Retinal pigment epithelial cell (primary cell): ENCODE measurements at regions not wholly inside any gene's neighbourhood (a gene's known extent, or its start where the extent isn't known, plus 50 kb on each side); places are given as distances from the start of the nearest gene placed in this dataset.

Experiments
- DNase-seq: peaks from one replicate; pipeline ENCODE4 v3.0.0-alpha.2; 2010; ENCODE audit warnings: low read depth
- H3K4me3 ChIP-seq: 2 replicates; pipeline ENCODE4 v1.5.1; 2011; ENCODE audit warnings: mild to moderate bottlenecking, low read length, control low read depth, moderate library complexity
- CTCF ChIP-seq: conservative IDR thresholded peaks from 2 replicates; pipeline ENCODE4 v1.5.1; 2011; ENCODE audit warnings: low read depth, low read length, control low read depth, inconsistent platforms

- no peak for TF ChIP-seq CTCF
- no peak overlapping the region for H3K4me3 ChIP-seq
- DNase-seq, result no peak
These were observed 448.6 kb upstream of the RASGRP1 start for GRCh38 chr15:39013262-39013661.

- no peak overlapping the region for H3K4me3 ChIP-seq
- TF ChIP-seq CTCF, result no peak
These were observed 450.1 kb upstream of the RASGRP1 start for GRCh38 chr15:39014682-39015081.

GRCh38 chr15:39016706-39017105 is 452.1 kb upstream of the RASGRP1 start:
- DNase-seq, result peak; percentile 43
- TF ChIP-seq CTCF, result no peak
- no peak overlapping the region for H3K4me3 ChIP-seq

More at GRCh38 chr15:39014682-39015081, 450.1 kb upstream of the RASGRP1 start:
- DNase-seq, result no peak

- no peak overlapping the region for H3K4me3 ChIP-seq
- TF ChIP-seq CTCF, result no peak
- no peak for DNase-seq
These were observed 454.4 kb upstream of the RASGRP1 start for GRCh38 chr15:39018966-39019365.

- DNase-seq, result no peak
- no peak overlapping the region for H3K4me3 ChIP-seq
- no peak for TF ChIP-seq CTCF
These were observed 456.7 kb upstream of the RASGRP1 start for GRCh38 chr15:39021341-39021740.

GRCh38 chr15:39022532-39023305 is 458.1 kb upstream of the RASGRP1 start:
- H3K4me3 ChIP-seq, result no peak overlapping the region
- no peak for DNase-seq
- no peak for TF ChIP-seq CTCF

GRCh38 chr15:39025321-39025720 is 460.7 kb upstream of the RASGRP1 start:
- H3K4me3 ChIP-seq, result no peak overlapping the region
- TF ChIP-seq CTCF, result no peak
- no peak for DNase-seq
